SK-N-SH treated with all-trans-retinoic acid at 6 μM for 48 hours (cell line): ENCODE measurements at regions not wholly inside any gene's neighbourhood (a gene's known extent, or its start where the extent isn't known, plus 50 kb on each side); places are given as distances from the start of the nearest gene placed in this dataset.

Experiments used
- ARNTL ChIP-seq: fragments of 450-650 bp; formaldehyde crosslinking; IDR thresholded peaks from 2 replicates; pipeline ENCODE4 v1.5.0; 2020; ENCODE audit warnings: low read depth, mild to moderate bottlenecking, moderate library complexity, borderline replicate concordance
- CREB5 ChIP-seq: fragments of 250-450 bp; sonication (Bioruptor Pico); IDR thresholded peaks from 2 replicates; pipeline ENCODE4 v1.5.1; 2020; ENCODE audit warnings: low read depth, mild to moderate bottlenecking, moderate library complexity
- PPARA ChIP-seq: fragments of 250-450 bp; sonication (Bioruptor Pico); IDR thresholded peaks from 2 replicates; pipeline ENCODE4 v1.5.0; 2020; ENCODE audit warnings: mild to moderate bottlenecking, borderline replicate concordance
- RARB ChIP-seq: fragments of 250-450 bp; sonication (Bioruptor Pico); IDR thresholded peaks from 2 replicates; pipeline ENCODE4 v1.8.0; 2021; ENCODE audit warnings: mild to moderate bottlenecking, moderate library complexity
- SNAI2 ChIP-seq: fragments of 250-450 bp; sonication (Bioruptor Pico); IDR thresholded peaks from 2 replicates; pipeline ENCODE4 v1.5.0; 2020; ENCODE audit warnings: mild to moderate bottlenecking, moderate library complexity
- TOX ChIP-seq: fragments of 250-450 bp; sonication (Bioruptor Pico); IDR thresholded peaks from 2 replicates; pipeline ENCODE4 v1.8.0; 2021; ENCODE audit warnings: mild to moderate bottlenecking, moderate library complexity, borderline replicate concordance
- ZC3H10 ChIP-seq: fragments of 250-450 bp; sonication (Bioruptor Pico); IDR thresholded peaks from 2 replicates; pipeline ENCODE4 v1.5.1; 2021; ENCODE audit warnings: mild to moderate bottlenecking, moderate library complexity
- ZFP3 ChIP-seq: fragments of 250-450 bp; sonication (Bioruptor Pico); IDR thresholded peaks from 2 replicates; pipeline ENCODE4 v1.5.0; 2020; ENCODE audit warnings: mild to moderate bottlenecking, moderate library complexity
- ZFP30 ChIP-seq: fragments of 450-650 bp; formaldehyde crosslinking; IDR thresholded peaks from 2 replicates; pipeline ENCODE4 v1.5.0; 2022; ENCODE audit warnings: mild to moderate bottlenecking, moderate library complexity
- ZNF70 ChIP-seq: fragments of 450-650 bp; formaldehyde crosslinking; IDR thresholded peaks from 2 replicates; pipeline ENCODE4 v1.5.0; 2020; ENCODE audit warnings: mild to moderate bottlenecking, moderate library complexity
- ZNF8 ChIP-seq: fragments of 450-650 bp; formaldehyde crosslinking; IDR thresholded peaks from 2 replicates; pipeline ENCODE4 v1.5.0; 2020; ENCODE audit warnings: mild to moderate bottlenecking, moderate library complexity

- TF ChIP-seq ZC3H10 (CRISPR knock-in tag) (no peak), CREB5 (no peak), SNAI2 (CRISPR knock-in tag) (no peak), TOX (CRISPR knock-in tag) (no peak), ARNTL (CRISPR knock-in tag) (no peak), ZFP3 (CRISPR knock-in tag) (no peak), ZNF70 (no peak), ZFP30 (CRISPR knock-in tag) (no peak), RARB (CRISPR knock-in tag) (no peak), PPARA (CRISPR knock-in tag) (no peak), ZNF8 (no peak)
Measured at GRCh38 chr2:223652902-223653301, 50.7 kb upstream of the SCG2 start.
